Glutamatergic neuron (in vitro differentiated cells): ENCODE measurements at regions not wholly inside any gene's neighbourhood (a gene's known extent, or its start where the extent isn't known, plus 50 kb on each side); places are given as distances from the start of the nearest gene placed in this dataset.

ENCODE experiments used
- DNase-seq: peaks from one replicate; pipeline ENCODE4 v3.0.0; 2022
- H3K27ac Mint-ChIP-seq: one replicate; pipeline ENCODE4 v1.8.0; 2020; ENCODE audit warnings: mild to moderate bottlenecking, mixed read lengths, inconsistent platforms; ENCODE audit not compliant: unreplicated experiment
- H3K27me3 Mint-ChIP-seq: one replicate; pipeline ENCODE4 v1.8.0; 2020; ENCODE audit warnings: mild to moderate bottlenecking, moderate library complexity, mixed read lengths, inconsistent platforms; ENCODE audit not compliant: unreplicated experiment
- H3K36me3 Mint-ChIP-seq: one replicate; pipeline ENCODE4 v1.8.0; 2020; ENCODE audit warnings: mild to moderate bottlenecking, mixed read lengths, inconsistent platforms; ENCODE audit not compliant: unreplicated experiment
- H3K4me1 Mint-ChIP-seq: one replicate; pipeline ENCODE4 v1.8.0; 2020; ENCODE audit warnings: mild to moderate bottlenecking, low read depth, mixed read lengths, inconsistent platforms; ENCODE audit not compliant: unreplicated experiment
- H3K4me3 Mint-ChIP-seq: one replicate; pipeline ENCODE4 v1.8.0; 2020; ENCODE audit warnings: mild to moderate bottlenecking, mixed read lengths, inconsistent platforms; ENCODE audit not compliant: unreplicated experiment
- H3K9me3 Mint-ChIP-seq: one replicate; pipeline ENCODE4 v1.8.0; 2020; ENCODE audit warnings: mild to moderate bottlenecking, moderate library complexity, mixed read lengths, inconsistent platforms; ENCODE audit not compliant: unreplicated experiment
- CTCF ChIP-seq: fragments of 200-600 bp; sonication (generic); IDR thresholded peaks from one replicate; pipeline ENCODE4 v1.5.0; 2021; ENCODE audit not compliant: partially characterized antibody, unreplicated experiment

- H3K4me1 Mint-ChIP-seq: no peaks in the 10 kb centered on the region
- H3K9me3 Mint-ChIP-seq: no peaks in the 10 kb centered on the region
- DNase-seq: no peak
- H3K4me3 Mint-ChIP-seq: no peak overlapping the region
- no peak overlapping the region for H3K27ac Mint-ChIP-seq
- no peaks in the 10 kb centered on the region for H3K36me3 Mint-ChIP-seq
- H3K27me3 Mint-ChIP-seq: no peaks in the 10 kb centered on the region
- TF ChIP-seq CTCF: no peak
Measured at GRCh38 chr2:180647221-180647620, 333.2 kb upstream of the UBE2E3 start.

GRCh38 chr2:180646756-180647155 is 333.6 kb upstream of the UBE2E3 start:
- Mint-ChIP-seq H3K4me1 (no peaks in the 10 kb centered on the region), H3K4me3 (no peak overlapping the region), H3K27me3 (no peaks in the 10 kb centered on the region), H3K36me3 (no peaks in the 10 kb centered on the region), H3K9me3 (no peaks in the 10 kb centered on the region), H3K27ac (no peak overlapping the region)
- no peak for DNase-seq
- no peak for TF ChIP-seq CTCF

- H3K9me3 Mint-ChIP-seq: no peaks in the 10 kb centered on the region
- no peak for DNase-seq
- H3K36me3 Mint-ChIP-seq: no peaks in the 10 kb centered on the region
- H3K4me3 Mint-ChIP-seq: no peak overlapping the region
- no peaks in the 10 kb centered on the region for H3K27me3 Mint-ChIP-seq
- TF ChIP-seq CTCF: no peak
- no peak overlapping the region for H3K27ac Mint-ChIP-seq
- H3K4me1 Mint-ChIP-seq: no peaks in the 10 kb centered on the region
Measured at GRCh38 chr2:180644709-180645108, 335.7 kb upstream of the UBE2E3 start.

- Mint-ChIP-seq H3K36me3 (no peaks in the 10 kb centered on the region), H3K27me3 (no peaks in the 10 kb centered on the region), H3K4me1 (peaks cover 2% of the 10 kb centered on the region), H3K9me3 (no peaks in the 10 kb centered on the region), H3K4me3 (no peak overlapping the region), H3K27ac (no peak overlapping the region)
- no peak for DNase-seq
- no peak for TF ChIP-seq CTCF
Measured at GRCh38 chr2:180630756-180631155, 349.6 kb upstream of the UBE2E3 start.

GRCh38 chr2:180625006-180625844 is 355.2 kb upstream of the UBE2E3 start:
- Mint-ChIP-seq H3K27ac (no peak overlapping the region), H3K36me3 (no peaks in the 10 kb centered on the region), H3K27me3 (no peaks in the 10 kb centered on the region), H3K4me1 (no peaks in the 10 kb centered on the region), H3K4me3 (no peak overlapping the region), H3K9me3 (no peaks in the 10 kb centered on the region)
- TF ChIP-seq CTCF: no peak
- no peak for DNase-seq
